Neural crest cell (in vitro differentiated cells): ENCODE measurements at regions not wholly inside any gene's neighbourhood (a gene's known extent, or its start where the extent isn't known, plus 50 kb on each side); places are given as distances from the start of the nearest gene placed in this dataset.

ENCODE experiments used
- DNase-seq: peaks from one replicate; pipeline ENCODE4 v3.0.0; 2021; ENCODE audit warnings: low read depth, mixed read lengths, low spot score
- H3K27ac Mint-ChIP-seq: one replicate; pipeline ENCODE4 v1.8.0; 2021; ENCODE audit warnings: mild to moderate bottlenecking, mixed read lengths; ENCODE audit not compliant: unreplicated experiment
- H3K27me3 Mint-ChIP-seq: 2 replicates; pipeline ENCODE4 v1.8.0; 2021; ENCODE audit warnings: low read depth, mild to moderate bottlenecking, mixed read lengths
- H3K36me3 Mint-ChIP-seq: 2 replicates; pipeline ENCODE4 v1.8.0; 2021; ENCODE audit warnings: low read depth, mild to moderate bottlenecking, mixed read lengths
- H3K4me1 Mint-ChIP-seq: 2 replicates; pipeline ENCODE4 v1.8.0; 2021; ENCODE audit warnings: mixed read lengths
- H3K4me3 Mint-ChIP-seq: one replicate; pipeline ENCODE4 v1.8.0; 2021; ENCODE audit warnings: mild to moderate bottlenecking, mixed read lengths
- H3K9me3 Mint-ChIP-seq: 2 replicates; pipeline ENCODE4 v1.8.0; 2021; ENCODE audit warnings: mixed read lengths
- TF ChIP-seq, protein P1 (sequence below): fragments of 200-600 bp; sonication (generic); conservative IDR thresholded peaks from 2 replicates; pipeline ENCODE4 v1.5.0; 2021; ENCODE audit warnings: antibody characterized with exemption, mild to moderate bottlenecking

DNA sequence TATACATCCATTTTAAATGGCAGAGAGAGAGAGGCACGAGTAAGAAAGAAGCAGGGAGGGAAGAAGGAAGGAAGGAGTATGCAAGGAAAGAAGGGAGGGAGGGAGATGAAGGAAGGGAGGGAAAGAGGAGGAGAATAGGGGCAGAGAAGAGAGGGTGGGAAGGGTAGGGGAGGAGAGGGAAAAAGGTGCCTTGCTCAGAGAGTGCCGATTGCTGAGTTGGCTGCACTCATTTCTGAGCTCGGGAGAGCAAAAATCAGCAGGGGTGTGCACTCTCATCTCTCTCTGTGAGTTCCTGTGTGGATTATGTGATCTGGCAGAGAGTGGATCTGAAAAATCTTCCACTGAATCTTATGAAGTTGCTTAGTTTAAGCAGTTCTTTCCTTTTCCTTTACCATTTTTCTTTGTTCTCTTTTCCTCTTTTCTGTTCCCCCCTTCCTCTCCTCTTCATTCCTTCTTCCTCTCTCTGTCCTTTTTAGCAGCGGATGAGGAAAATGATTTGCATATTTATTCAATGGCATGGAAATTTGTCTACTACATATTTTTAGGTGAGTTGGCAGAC, 108.7 kb downstream of the PERP start:
- no peak overlapping the region for H3K27ac Mint-ChIP-seq
- TF ChIP-seq, protein P1, sequence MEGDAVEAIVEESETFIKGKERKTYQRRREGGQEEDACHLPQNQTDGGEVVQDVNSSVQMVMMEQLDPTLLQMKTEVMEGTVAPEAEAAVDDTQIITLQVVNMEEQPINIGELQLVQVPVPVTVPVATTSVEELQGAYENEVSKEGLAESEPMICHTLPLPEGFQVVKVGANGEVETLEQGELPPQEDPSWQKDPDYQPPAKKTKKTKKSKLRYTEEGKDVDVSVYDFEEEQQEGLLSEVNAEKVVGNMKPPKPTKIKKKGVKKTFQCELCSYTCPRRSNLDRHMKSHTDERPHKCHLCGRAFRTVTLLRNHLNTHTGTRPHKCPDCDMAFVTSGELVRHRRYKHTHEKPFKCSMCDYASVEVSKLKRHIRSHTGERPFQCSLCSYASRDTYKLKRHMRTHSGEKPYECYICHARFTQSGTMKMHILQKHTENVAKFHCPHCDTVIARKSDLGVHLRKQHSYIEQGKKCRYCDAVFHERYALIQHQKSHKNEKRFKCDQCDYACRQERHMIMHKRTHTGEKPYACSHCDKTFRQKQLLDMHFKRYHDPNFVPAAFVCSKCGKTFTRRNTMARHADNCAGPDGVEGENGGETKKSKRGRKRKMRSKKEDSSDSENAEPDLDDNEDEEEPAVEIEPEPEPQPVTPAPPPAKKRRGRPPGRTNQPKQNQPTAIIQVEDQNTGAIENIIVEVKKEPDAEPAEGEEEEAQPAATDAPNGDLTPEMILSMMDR: no peak
- H3K9me3 Mint-ChIP-seq: peaks cover 10% of the 10 kb centered on the region
- peaks cover 4% of the 10 kb centered on the region for H3K4me1 Mint-ChIP-seq
- peaks cover 2% of the 10 kb centered on the region for H3K36me3 Mint-ChIP-seq
- no peak overlapping the region for H3K4me3 Mint-ChIP-seq
- H3K27me3 Mint-ChIP-seq: no peaks in the 10 kb centered on the region
- no peak for DNase-seq

GRCh38 chr6:137999815-138000214, 107.4 kb downstream of the PERP start:
- peaks cover 2% of the 10 kb centered on the region for H3K36me3 Mint-ChIP-seq
- TF ChIP-seq, protein P1: no peak
- peaks cover 7% of the 10 kb centered on the region for H3K4me1 Mint-ChIP-seq
- DNase-seq: no peak
- no peak overlapping the region for H3K4me3 Mint-ChIP-seq
- H3K27me3 Mint-ChIP-seq: no peaks in the 10 kb centered on the region
- peaks cover 10% of the 10 kb centered on the region for H3K9me3 Mint-ChIP-seq
- H3K27ac Mint-ChIP-seq: no peak overlapping the region

- peaks cover 7% of the 10 kb centered on the region for H3K9me3 Mint-ChIP-seq
- H3K27ac Mint-ChIP-seq: no peak overlapping the region
- peaks cover 2% of the 10 kb centered on the region for H3K36me3 Mint-ChIP-seq
- no peak overlapping the region for H3K4me3 Mint-ChIP-seq
- no peak for DNase-seq
- TF ChIP-seq, protein P1: no peak
- peaks cover 11% of the 10 kb centered on the region for H3K4me1 Mint-ChIP-seq
- H3K27me3 Mint-ChIP-seq: no peaks in the 10 kb centered on the region
These were observed 106.3 kb downstream of the PERP start for GRCh38 chr6:138000941-138001340.

GRCh38 chr6:138001750-138002349, 105.4 kb downstream of the PERP start:
- peak; percentile 60 for DNase-seq
- peaks cover 2% of the 10 kb centered on the region for H3K36me3 Mint-ChIP-seq
- peaks cover 5% of the 10 kb centered on the region for H3K9me3 Mint-ChIP-seq
- H3K4me3 Mint-ChIP-seq: no peak overlapping the region
- no peak overlapping the region for H3K27ac Mint-ChIP-seq
- H3K4me1 Mint-ChIP-seq: peaks cover 14% of the 10 kb centered on the region
- TF ChIP-seq, protein P1: peak; percentile 95
- no peaks in the 10 kb centered on the region for H3K27me3 Mint-ChIP-seq

- no peak for DNase-seq
- Mint-ChIP-seq H3K27me3 (no peaks in the 10 kb centered on the region), H3K36me3 (no peaks in the 10 kb centered on the region), H3K27ac (no peak overlapping the region), H3K4me3 (no peak overlapping the region), H3K4me1 (peaks cover 14% of the 10 kb centered on the region), H3K9me3 (no peaks in the 10 kb centered on the region)
- TF ChIP-seq, protein P1: peak; percentile 63
These were observed 102.6 kb downstream of the PERP start for GRCh38 chr6:138004430-138005287.
